Type B pancreatic cell (in vitro differentiated cells): ENCODE measurements at regions not wholly inside any gene's neighbourhood (a gene's known extent, or its start where the extent isn't known, plus 50 kb on each side); places are given as distances from the start of the nearest gene placed in this dataset.

ENCODE experiments used
- DNase-seq: peaks from one replicate; pipeline ENCODE4 v3.0.0; 2021; ENCODE audit warnings: mixed read lengths; ENCODE audit not compliant: unreplicated experiment; ENCODE audit errors: extremely low spot score
- H3K27ac Mint-ChIP-seq: 2 replicates; pipeline ENCODE4 v1.8.0; 2021; ENCODE audit warnings: mild to moderate bottlenecking, mixed read lengths
- H3K27me3 Mint-ChIP-seq: 2 replicates; pipeline ENCODE4 v1.8.0; 2021; ENCODE audit warnings: mixed read lengths
- H3K36me3 Mint-ChIP-seq: 2 replicates; pipeline ENCODE4 v1.8.0; 2021; ENCODE audit warnings: mixed read lengths
- H3K4me1 Mint-ChIP-seq: one replicate; pipeline ENCODE4 v1.8.0; 2021; ENCODE audit warnings: mixed read lengths; ENCODE audit not compliant: unreplicated experiment
- H3K4me3 Mint-ChIP-seq: 2 replicates; pipeline ENCODE4 v1.8.0; 2021; ENCODE audit warnings: mild to moderate bottlenecking, mixed read lengths
- H3K9me3 Mint-ChIP-seq: 2 replicates; pipeline ENCODE4 v1.8.0; 2021; ENCODE audit warnings: mixed read lengths
- CTCF ChIP-seq: fragments of 200-600 bp; sonication (generic); conservative IDR thresholded peaks from 2 replicates; pipeline ENCODE4 v1.5.0; 2021; ENCODE audit warnings: antibody characterized with exemption, mild to moderate bottlenecking

- no peak overlapping the region for H3K27ac Mint-ChIP-seq
- H3K9me3 Mint-ChIP-seq: no peaks in the 10 kb centered on the region
- H3K4me3 Mint-ChIP-seq: no peak overlapping the region
- DNase-seq: no peak
- no peaks in the 10 kb centered on the region for H3K36me3 Mint-ChIP-seq
- no peaks in the 10 kb centered on the region for H3K4me1 Mint-ChIP-seq
- TF ChIP-seq CTCF: no peak
- no peaks in the 10 kb centered on the region for H3K27me3 Mint-ChIP-seq
Measured at GRCh38 chr1:191963286-191963685, 195.0 kb upstream of the RGS18 start.

- no peaks in the 10 kb centered on the region for H3K9me3 Mint-ChIP-seq
- H3K4me1 Mint-ChIP-seq: no peaks in the 10 kb centered on the region
- H3K4me3 Mint-ChIP-seq: no peak overlapping the region
- H3K27me3 Mint-ChIP-seq: no peaks in the 10 kb centered on the region
- no peaks in the 10 kb centered on the region for H3K36me3 Mint-ChIP-seq
- H3K27ac Mint-ChIP-seq: no peak overlapping the region
- no peak for DNase-seq
- no peak for TF ChIP-seq CTCF
Measured at GRCh38 chr1:191963781-191964455, 194.3 kb upstream of the RGS18 start.

GRCh38 chr1:191969290-191969689 lies 189.0 kb upstream of the RGS18 start:
- TF ChIP-seq CTCF: no peak
- Mint-ChIP-seq H3K27ac (no peak overlapping the region), H3K9me3 (peaks cover under 1% of the 10 kb centered on the region), H3K4me1 (no peaks in the 10 kb centered on the region), H3K27me3 (no peaks in the 10 kb centered on the region), H3K4me3 (no peak overlapping the region), H3K36me3 (no peaks in the 10 kb centered on the region)
- no peak for DNase-seq

- Mint-ChIP-seq H3K4me3 (no peak overlapping the region), H3K27ac (no peak overlapping the region), H3K27me3 (no peaks in the 10 kb centered on the region), H3K36me3 (no peaks in the 10 kb centered on the region), H3K9me3 (peaks cover 5% of the 10 kb centered on the region), H3K4me1 (no peaks in the 10 kb centered on the region)
- DNase-seq: no peak
- TF ChIP-seq CTCF: no peak
Measured at GRCh38 chr1:191970116-191970515, 188.1 kb upstream of the RGS18 start.

- no peak for DNase-seq
- no peaks in the 10 kb centered on the region for H3K27me3 Mint-ChIP-seq
- no peak overlapping the region for H3K27ac Mint-ChIP-seq
- no peaks in the 10 kb centered on the region for H3K36me3 Mint-ChIP-seq
- no peaks in the 10 kb centered on the region for H3K4me1 Mint-ChIP-seq
- no peak overlapping the region for H3K4me3 Mint-ChIP-seq
- TF ChIP-seq CTCF: no peak
- H3K9me3 Mint-ChIP-seq: peaks cover 5% of the 10 kb centered on the region
Measured at GRCh38 chr1:191971447-191971846, 186.8 kb upstream of the RGS18 start.

GRCh38 chr1:191974004-191974403 lies 184.3 kb upstream of the RGS18 start:
- Mint-ChIP-seq H3K9me3 (peaks cover 5% of the 10 kb centered on the region), H3K4me1 (no peaks in the 10 kb centered on the region), H3K27ac (no peak overlapping the region), H3K27me3 (no peaks in the 10 kb centered on the region), H3K36me3 (no peaks in the 10 kb centered on the region), H3K4me3 (no peak overlapping the region)
- no peak for TF ChIP-seq CTCF
- DNase-seq: no peak
